GM12891 (cell line): ENCODE measurements at regions not wholly inside any gene's neighbourhood (a gene's known extent, or its start where the extent isn't known, plus 50 kb on each side); places are given as distances from the start of the nearest gene placed in this dataset.

ENCODE experiments used
- PAX5 ChIP-seq: IDR thresholded peaks from 2 replicates; pipeline ENCODE4 v1.6.1; 2011; ENCODE audit warnings: low read length, moderate library complexity, mild to moderate bottlenecking; ENCODE audit not compliant: insufficient read depth, severe bottlenecking
- POLR2A ChIP-seq: IDR thresholded peaks from 2 replicates; pipeline ENCODE4 v1.6.1; 2011; ENCODE audit warnings: low read depth, low read length, control low read depth
- POLR2AphosphoS5 ChIP-seq: IDR thresholded peaks from 2 replicates; pipeline ENCODE4 v1.6.1; 2011; ENCODE audit warnings: low read depth, low read length, control low read depth
- POU2F2 ChIP-seq: IDR thresholded peaks from 2 replicates; pipeline ENCODE4 v1.6.1; 2011; ENCODE audit warnings: low read depth, mild to moderate bottlenecking, control low read depth, low read length, moderate library complexity
- SPI1 ChIP-seq: IDR thresholded peaks from 2 replicates; pipeline ENCODE4 v1.6.1; 2011; ENCODE audit warnings: low read depth, low read length, control low read depth
- TAF1 ChIP-seq: IDR thresholded peaks from 2 replicates; pipeline ENCODE4 v1.6.1; 2011; ENCODE audit warnings: low read depth, low read length, control low read depth

- TF ChIP-seq POLR2A (no peak), POLR2AphosphoS5 (no peak), TAF1 (no peak), POU2F2 (no peak), SPI1 (no peak), PAX5 (no peak)
Measured at GRCh38 chr2:16373341-16373740, 292.3 kb downstream of the CYRIA start.
